SH-SY5Y (cell line): ENCODE measurements at regions not wholly inside any gene's neighbourhood (a gene's known extent, or its start where the extent isn't known, plus 50 kb on each side); places are given as distances from the start of the nearest gene placed in this dataset.

Experiments
- GATA2 ChIP-seq: IDR thresholded peaks from 2 replicates; pipeline ENCODE4 v1.6.1; 2011; ENCODE audit warnings: mild to moderate bottlenecking, low read depth, low read length
- GATA3 ChIP-seq: IDR thresholded peaks from 2 replicates; pipeline ENCODE4 v1.6.1; 2011; ENCODE audit warnings: low read depth, mild to moderate bottlenecking, low read length, moderate library complexity

DNA sequence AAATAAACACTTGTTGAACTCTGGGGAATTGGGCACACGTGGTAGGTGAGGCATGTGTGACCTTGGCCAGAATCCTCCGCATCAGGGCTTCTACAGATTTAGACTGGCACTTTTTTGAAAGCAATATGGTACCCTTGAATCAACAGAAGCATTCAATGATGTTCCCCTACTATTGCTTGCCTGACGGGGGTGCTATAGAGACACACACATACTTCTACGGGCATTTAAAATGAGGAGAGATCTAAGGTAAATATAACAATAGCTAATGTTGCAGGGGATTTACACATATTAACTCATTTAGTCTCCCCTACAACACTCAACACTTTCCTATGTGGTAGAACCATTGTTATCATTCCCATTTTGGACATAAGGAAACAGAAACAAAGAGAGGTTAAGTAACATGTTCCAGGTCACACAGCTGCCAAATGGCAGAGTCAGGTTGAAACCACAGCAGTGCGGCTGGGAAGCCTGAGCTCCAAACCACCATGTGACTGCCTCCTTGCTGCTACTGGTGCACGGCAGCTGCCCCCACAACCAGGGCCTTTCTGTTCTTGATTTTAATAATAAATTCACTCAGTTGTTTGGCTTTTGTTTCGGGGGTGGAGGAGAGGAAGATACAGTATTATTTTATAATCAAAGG is 147.4 kb downstream of the ZNF281 start:
- TF ChIP-seq GATA2 (no peak), GATA3 (no peak)

DNA sequence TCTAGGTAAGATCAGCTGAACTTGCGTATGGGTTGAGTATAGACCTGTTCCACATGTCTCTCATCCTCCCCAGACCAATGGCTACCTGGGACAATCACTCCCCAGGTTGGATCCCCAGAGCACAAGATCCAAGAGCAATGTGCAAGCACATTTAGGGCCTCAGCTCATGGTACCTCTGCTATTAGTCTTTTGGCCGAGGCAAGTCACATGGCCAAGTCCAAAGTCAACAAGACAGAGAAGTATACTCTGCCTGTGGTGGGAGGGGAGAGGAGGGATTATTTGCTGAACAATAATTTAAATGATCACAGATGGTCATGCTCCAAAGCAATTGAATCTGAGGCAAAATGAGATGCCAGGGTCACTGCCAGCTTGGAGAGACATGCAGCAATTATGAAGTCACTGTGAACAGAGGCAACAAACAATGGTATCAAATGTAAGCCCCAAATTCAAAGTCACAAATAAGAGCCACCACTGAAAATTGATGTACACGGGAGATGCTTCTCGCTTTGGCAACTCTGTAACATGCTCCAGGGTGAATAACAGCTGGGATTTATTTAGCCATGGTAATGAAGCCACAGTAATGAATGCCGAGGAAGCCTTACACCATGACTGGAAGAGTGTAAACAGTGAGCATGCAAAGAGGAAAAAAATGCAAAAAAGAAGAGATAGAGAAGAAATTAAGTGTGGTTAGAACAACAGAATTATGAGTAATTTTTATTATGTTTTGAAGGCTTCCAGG is 149.1 kb downstream of the ZNF281 start:
- TF ChIP-seq GATA3 (no peak), GATA2 (no peak)

DNA sequence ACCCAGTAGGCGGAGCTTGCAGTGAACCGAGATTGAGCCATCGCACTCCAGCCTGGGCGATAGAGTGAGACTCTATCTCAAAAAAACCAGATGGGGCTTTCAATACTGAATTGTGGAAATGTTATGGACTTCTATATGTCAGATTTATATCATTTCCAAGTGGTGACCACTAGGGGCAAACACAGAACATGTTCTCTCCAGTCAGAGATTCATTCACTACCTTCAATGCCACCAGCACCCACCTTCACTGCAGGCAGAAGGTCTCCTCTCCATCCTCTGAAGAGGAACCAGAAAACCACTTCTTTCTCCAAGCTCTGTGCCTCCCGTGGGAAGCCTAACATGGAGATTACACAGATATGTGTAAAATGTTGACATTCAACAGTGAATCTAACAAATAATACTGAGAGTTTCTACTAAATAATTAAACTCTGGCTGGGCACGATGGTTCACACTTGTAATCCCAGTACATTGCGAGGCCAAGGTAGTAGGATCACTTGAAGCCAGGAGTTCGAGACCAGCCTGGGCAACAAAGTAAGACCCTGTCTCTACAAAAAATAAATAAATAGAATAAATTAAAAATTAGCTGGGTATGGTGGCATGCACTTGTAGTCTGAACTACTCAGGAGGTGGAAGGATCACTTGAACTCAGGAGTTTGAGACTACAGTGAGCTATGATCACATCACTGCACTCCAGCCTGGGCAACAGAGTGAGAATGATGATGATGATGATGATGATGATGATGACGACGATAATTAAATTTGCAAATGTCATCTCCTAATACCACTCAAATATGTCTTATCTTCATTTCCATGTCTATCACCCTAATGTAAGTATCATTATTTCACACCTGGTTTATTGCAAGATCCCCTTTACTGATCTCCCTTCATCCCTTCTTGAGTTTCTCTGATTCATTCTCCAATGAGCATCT is 151.1 kb downstream of the ZNF281 start:
- TF ChIP-seq GATA2 (no peak), GATA3 (no peak)

DNA sequence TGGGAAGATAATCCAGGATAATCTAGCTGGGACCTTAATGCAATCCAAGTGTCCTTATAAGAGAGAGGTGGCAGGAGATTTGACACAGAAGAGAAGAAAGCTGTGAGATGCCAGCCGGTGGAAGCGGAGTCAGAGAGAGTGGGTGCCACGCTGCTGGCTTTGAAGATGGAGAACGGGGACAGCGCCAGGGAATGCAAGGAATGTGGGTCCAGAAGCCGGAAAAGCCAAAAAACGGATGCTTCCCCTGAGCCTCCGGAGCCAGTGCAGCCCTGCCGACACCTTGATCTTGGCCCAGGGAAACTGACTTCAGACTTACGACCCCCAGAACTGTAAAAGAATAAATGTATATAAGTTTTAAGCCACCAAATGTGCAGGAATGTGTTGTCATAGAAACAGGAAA is 152.6 kb downstream of the ZNF281 start:
- TF ChIP-seq GATA2 (no peak), GATA3 (no peak)

DNA sequence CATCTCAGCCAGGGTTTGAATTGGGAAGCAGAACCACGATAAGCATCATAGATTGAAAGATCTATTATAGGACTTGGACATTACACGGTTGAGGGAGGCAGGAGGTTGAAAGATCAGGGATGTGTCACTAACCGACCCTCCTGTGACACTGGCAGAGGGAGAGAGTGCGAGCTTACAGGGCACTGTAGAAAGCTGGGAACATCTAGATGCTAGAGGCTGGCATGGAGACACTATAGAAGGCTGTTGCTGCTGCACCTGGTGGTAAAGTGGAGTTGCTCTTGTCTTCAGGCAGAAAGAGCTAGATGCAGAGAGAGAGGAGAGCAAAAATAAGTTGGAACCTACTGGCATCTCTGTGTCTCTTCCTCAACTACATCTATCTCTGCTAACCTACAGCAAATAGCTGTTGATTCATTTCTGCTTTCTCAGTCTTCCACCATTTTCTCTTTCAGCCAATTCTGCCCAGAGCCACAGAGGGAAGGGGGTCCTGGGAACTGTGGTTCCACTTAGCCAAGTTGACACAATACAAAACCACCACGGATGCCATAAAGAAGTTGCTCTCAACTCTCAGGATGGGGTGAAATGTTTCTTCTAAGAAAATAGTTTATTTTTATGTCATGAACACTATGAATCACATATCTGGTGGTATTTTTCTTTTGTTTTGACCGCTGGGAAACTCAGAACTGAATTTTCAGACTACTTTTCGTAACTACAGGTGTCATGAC is 155.9 kb downstream of the ZNF281 start:
- no peak for TF ChIP-seq GATA2
- TF ChIP-seq GATA3 = no peak

DNA sequence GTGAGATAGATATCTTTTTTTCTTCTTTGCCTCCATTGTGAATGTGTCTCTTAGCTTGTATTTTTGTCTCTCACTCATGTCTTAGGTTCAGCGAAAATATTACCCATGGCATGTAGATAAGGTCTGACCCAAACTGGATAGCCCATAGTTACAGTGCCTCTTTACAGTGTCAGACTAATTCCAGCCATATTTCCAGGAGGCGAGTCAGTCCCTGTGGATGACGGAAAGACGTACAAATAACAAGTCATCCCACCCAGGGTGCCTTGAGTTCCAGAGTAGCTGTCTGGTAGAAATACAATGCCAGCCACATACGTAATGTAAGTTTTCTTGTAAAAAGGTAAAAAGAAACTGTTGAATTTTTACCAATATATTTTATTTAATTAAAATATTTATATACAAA is 157.3 kb downstream of the ZNF281 start:
- TF ChIP-seq GATA3 = no peak
- TF ChIP-seq GATA2 = no peak

DNA sequence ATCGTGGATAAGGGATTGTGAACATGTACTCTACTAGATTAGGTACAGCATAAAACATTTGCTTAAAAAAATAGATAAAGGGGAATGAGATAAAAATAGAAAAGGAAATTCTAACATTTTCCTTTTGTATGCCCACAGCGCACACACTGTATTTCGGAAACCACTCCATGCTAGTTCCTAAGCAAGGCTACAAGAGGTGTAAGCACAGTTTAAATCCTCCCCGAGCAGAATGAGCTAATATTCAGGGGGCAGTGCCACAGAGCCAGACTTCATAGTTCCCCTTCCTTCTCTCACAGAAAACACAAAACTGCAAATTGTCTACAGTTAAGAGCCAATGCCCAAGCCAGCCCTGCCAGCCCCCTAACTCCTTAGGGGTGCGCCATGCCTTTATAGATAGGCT is 159.4 kb downstream of the ZNF281 start:
- no peak for TF ChIP-seq GATA2
- TF ChIP-seq GATA3 = no peak

DNA sequence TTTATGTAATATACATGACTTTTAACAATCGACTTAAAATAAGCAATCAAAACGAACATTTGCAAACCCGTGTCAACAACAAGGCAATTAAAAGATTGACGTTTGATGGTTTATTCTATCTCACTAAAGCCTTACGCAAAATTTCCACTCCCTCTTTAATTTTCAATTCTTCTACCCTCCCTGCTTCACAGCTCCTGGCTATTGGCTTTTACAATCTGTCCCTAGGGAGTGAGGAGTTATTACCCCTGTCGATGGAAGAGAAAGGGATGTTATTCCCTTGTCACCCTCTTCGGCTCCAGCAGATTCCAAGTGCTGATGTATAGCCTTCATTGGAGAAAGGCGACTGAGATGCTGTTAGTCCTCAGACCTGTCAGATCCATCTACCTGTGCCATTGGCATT is 161.3 kb downstream of the ZNF281 start:
- no peak for TF ChIP-seq GATA2
- no peak for TF ChIP-seq GATA3

DNA sequence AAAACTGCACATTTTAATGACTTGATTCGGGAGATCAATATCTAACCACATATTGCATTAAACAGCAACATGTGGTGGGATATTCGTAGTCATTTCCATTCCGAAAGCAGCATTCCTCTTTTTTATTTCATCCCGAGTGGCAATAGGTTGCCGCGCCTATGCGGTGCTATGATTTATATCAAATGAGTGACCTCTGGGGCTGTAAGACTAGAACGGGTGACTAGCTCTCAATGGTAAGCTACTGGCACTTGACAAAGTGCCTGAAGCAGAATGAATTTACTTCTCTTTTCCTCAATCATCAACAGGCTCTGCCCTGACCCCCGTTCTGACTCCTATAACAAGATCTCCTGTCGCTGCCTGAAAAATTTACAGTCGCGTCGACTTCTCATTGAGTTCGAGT is 162.3 kb downstream of the ZNF281 start:
- TF ChIP-seq GATA2 (no peak), GATA3 (no peak)

DNA sequence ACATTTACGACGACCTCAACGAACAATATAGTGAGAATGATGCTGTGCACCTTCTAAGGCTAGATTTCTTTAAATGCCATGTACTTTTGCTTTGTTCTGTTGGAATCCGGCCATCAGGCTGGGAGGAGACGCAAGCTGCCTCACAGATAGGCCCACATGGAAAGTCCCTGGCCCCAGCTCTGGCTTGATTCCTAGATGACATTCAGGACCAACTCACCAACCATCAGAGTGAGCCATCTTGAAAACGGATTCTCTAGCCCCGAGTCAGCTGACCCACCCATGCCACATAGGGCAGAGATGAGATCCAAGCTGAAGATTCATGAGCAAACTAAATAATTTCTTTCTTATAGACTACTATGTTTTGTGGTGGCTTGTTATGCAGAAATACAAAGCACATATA is 164.4 kb downstream of the ZNF281 start:
- TF ChIP-seq GATA2 = no peak
- no peak for TF ChIP-seq GATA3

DNA sequence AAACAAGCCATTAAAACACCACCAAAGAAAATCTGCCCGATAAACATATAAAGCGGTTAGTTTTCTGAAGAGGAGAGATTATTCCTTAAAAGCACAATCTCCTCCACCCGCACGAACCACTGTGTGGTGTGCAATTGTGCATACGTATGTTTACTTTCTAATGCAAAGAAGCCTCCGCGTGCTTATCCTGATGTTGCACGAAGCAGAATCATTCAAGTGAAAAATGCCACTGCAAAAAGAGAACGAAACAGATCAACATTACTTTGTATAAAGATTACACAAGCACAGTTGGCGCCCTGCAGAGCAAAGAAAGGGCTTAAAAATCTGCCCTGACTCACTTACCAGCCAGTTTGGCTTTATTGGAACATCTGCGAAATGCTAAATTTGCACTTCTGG is 166.8 kb downstream of the ZNF281 start:
- TF ChIP-seq GATA3 (no peak), GATA2 (no peak)

DNA sequence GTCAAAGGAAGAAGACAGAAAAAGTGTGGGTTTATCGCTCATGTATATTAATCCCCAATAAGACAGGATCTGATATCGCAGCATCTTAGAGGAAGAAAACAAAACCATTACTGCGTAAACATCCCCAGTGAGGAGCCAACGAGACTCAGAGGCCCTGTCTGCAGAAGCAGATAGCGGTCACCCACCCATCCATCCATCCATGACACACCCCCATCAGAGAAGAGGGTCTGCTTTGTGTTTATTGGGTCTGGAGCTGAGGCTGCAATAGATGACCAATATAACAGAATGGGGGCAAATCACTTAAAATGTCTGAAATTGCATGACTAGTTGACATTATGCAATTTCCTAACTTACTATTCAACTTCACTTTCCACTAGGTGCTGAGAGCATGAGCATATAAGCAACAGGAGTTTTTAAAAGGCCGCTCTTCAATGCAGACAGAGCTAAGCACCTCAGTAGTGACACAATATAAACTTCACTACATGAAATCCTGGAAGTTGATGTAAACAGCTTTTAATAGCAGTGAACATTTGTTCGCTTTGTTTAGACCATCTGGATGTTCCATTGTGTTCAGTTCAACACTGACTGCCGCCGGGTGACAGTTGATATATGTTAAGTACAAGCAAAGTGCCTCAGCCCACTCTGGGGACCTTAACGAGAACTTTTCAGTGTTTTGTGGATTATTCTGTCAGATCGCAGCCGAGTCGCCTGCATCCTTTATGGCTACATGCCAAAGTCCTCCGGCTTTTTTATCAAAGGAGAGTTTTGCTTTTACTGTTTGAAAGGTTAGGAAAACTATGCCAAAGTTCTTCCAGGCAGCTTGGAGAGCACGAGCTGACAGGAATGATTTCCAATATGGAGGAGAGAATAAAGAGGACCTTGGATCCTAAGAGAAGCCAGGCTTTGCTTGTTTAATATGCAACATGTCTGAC is 167.5 kb downstream of the ZNF281 start:
- TF ChIP-seq GATA2 = no peak
- TF ChIP-seq GATA3 = no peak

DNA sequence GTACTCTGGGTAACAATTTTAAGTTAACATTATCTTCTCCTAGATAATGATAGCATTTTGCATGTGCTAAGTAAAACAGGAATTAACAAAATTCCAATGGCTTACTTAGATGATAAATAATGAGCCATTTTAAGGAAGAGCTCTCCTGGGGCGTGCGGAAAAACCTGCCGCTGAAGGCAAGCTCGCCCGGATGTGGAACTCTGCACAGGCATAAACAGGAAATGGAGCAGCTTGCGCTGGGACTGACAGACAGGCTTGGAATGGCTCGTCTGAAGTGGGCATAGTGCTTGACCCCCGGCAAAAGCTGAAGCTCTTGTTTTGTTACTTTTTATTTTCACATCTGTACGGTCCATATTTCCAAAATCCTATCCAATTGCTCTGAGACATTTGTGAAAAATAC is 169.2 kb downstream of the ZNF281 start:
- TF ChIP-seq GATA3 (no peak), GATA2 (no peak)
